ENCODE measurements at regions not wholly inside any gene's neighbourhood (a gene's known extent, or its start where the extent isn't known, plus 50 kb on each side); places are given as distances from the start of the nearest gene placed in this dataset.
"Not testable (repeated sequence)": the region's sequence is repeated elsewhere in the genome, so short reads cannot be mapped to it uniquely, and the experiment has no call there.

- no peak for DNase-seq (ENCODE audit: low read depth in 2 of 3, low spot score in 1 of 3)
These were observed 532.4 kb downstream of the CDH10 start for GRCh38 chr5:24112420-24112819.

- no peak for DNase-seq (ENCODE audit: low read depth in 2 of 3, low spot score in 1 of 3)
These were observed 526.4 kb downstream of the CDH10 start for GRCh38 chr5:24118351-24118750.

GRCh38 chr5:24135536-24135935 lies 509.2 kb downstream of the CDH10 start:
- DNase-seq (ENCODE audit: low read depth in 2 of 3, low spot score in 1 of 3), result no peak

GRCh38 chr5:24141046-24141445 lies 503.7 kb downstream of the CDH10 start:
- no peak for DNase-seq (ENCODE audit: low read depth in 2 of 3, low spot score in 1 of 3)

- DNase-seq (ENCODE audit: low read depth in 2 of 3, low spot score in 1 of 3), result no peak
These were observed 502.4 kb downstream of the CDH10 start for GRCh38 chr5:24142341-24142740.

GRCh38 chr5:24145806-24146205 lies 499.0 kb downstream of the CDH10 start:
- no peak for DNase-seq (ENCODE audit: low read depth in 2 of 3, low spot score in 1 of 3)

GRCh38 chr5:24161559-24161958 lies 483.2 kb downstream of the CDH10 start:
- no peak for DNase-seq (ENCODE audit: low read depth in 2 of 3, low spot score in 1 of 3)

- no peak for DNase-seq (ENCODE audit: low read depth in 2 of 3, low spot score in 1 of 3)
These were observed 482.4 kb downstream of the CDH10 start for GRCh38 chr5:24162343-24162742.

GRCh38 chr5:24163091-24163490 lies 481.7 kb downstream of the CDH10 start:
- DNase-seq (ENCODE audit: low read depth in 2 of 3, low spot score in 1 of 3), result no peak

- DNase-seq (ENCODE audit: low read depth in 2 of 3, low spot score in 1 of 3), result no peak
These were observed 477.0 kb downstream of the CDH10 start for GRCh38 chr5:24167806-24168205.

- DNase-seq (ENCODE audit: low read depth in 2 of 3, low spot score in 1 of 3), result no peak
These were observed 474.8 kb downstream of the CDH10 start for GRCh38 chr5:24170026-24170425.

GRCh38 chr5:24170930-24171329 lies 473.8 kb downstream of the CDH10 start:
- not testable (repeated sequence) for DNase-seq (ENCODE audit: low read depth in 2 of 3, low spot score in 1 of 3)

- no peak for DNase-seq (ENCODE audit: low read depth in 2 of 3, low spot score in 1 of 3)
These were observed 467.0 kb downstream of the CDH10 start for GRCh38 chr5:24177821-24178220.

- no peak for DNase-seq (ENCODE audit: low read depth in 2 of 3, low spot score in 1 of 3)
These were observed 460.8 kb downstream of the CDH10 start for GRCh38 chr5:24183981-24184380.

GRCh38 chr5:24188216-24188925 lies 456.4 kb downstream of the CDH10 start:
- no peak for DNase-seq (ENCODE audit: low read depth in 2 of 3, low spot score in 1 of 3)

GRCh38 chr5:24196789-24197188 lies 448.0 kb downstream of the CDH10 start:
- DNase-seq (ENCODE audit: low read depth in 2 of 3, low spot score in 1 of 3), result no peak

- no peak for DNase-seq (ENCODE audit: low read depth in 2 of 3, low spot score in 1 of 3)
These were observed 436.1 kb downstream of the CDH10 start for GRCh38 chr5:24208686-24209106.

- DNase-seq (ENCODE audit: low read depth in 2 of 3, low spot score in 1 of 3), result no peak
These were observed 429.7 kb downstream of the CDH10 start for GRCh38 chr5:24215114-24215513.

GRCh38 chr5:24222876-24223275 lies 421.9 kb downstream of the CDH10 start:
- no peak for DNase-seq (ENCODE audit: low read depth in 2 of 3, low spot score in 1 of 3)

- DNase-seq (ENCODE audit: low read depth in 2 of 3, low spot score in 1 of 3), result no peak
These were observed 419.7 kb downstream of the CDH10 start for GRCh38 chr5:24225051-24225450.

- DNase-seq (ENCODE audit: low read depth in 2 of 3, low spot score in 1 of 3), result no peak
These were observed 418.3 kb downstream of the CDH10 start for GRCh38 chr5:24226479-24226878.

GRCh38 chr5:24227881-24228280 lies 416.9 kb downstream of the CDH10 start:
- not testable (repeated sequence) for DNase-seq (ENCODE audit: low read depth in 2 of 3, low spot score in 1 of 3)

GRCh38 chr5:24232041-24232440 lies 412.7 kb downstream of the CDH10 start:
- DNase-seq (ENCODE audit: low read depth in 2 of 3, low spot score in 1 of 3), result no peak

Data from stimulated activated CD4-positive, alpha-beta T cell treated with anti-CD3 and anti-CD28 coated beads, Interleukin-12 subunit alpha, Interleukin-12 subunit beta, amount 100 ng/mL, for 48 hours (primary cell).